HG03103 (cell line): ENCODE measurements at regions not wholly inside any gene's neighbourhood (a gene's known extent, or its start where the extent isn't known, plus 50 kb on each side); places are given as distances from the start of the nearest gene placed in this dataset.

Source experiments
- ATAC-seq: cut with Tn5 transposase; IDR thresholded peaks from one replicate; pipeline ENCODE4 v1.9.1; 2021; ENCODE audit warnings: low read depth; ENCODE audit not compliant: unreplicated experiment

DNA sequence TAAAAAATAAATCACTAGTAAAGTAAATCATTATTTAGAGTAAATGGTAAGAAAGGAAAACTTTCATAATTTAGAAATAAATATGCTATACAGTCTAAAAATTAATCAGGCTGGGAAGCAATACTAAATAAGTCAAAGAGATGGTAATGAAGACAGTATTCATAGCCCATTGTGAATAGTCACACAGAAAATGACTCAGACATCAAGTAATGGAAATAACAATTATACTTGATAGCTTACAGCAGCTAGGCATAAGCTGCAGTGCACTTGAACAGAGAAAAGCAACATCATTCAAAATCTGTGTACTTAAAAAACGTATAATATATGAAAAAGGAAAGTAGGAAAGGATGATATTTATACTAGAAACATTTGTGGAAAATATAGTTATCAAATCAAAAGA lies 642.5 kb upstream of the GNPDA2 start:
- ATAC-seq: no peak

DNA sequence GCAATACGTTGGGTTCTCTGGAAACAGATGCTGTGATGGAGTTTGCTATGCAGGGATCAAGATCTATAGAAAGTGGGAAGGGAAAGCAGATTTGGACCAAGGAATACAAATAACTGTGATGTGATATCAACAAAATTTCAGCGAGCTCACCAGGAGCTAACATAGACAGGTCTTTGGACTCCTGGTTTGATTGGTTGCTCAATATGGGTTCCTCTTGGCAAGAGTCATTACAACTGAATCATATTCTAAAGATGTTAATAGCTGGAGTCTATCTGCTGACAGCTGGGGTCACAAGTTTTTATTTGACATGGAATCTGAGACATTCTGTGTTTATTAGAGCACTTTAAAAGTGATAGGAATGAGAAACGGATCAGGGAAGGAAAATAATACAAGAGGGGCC lies 637.6 kb upstream of the GNPDA2 start:
- no peak for ATAC-seq

DNA sequence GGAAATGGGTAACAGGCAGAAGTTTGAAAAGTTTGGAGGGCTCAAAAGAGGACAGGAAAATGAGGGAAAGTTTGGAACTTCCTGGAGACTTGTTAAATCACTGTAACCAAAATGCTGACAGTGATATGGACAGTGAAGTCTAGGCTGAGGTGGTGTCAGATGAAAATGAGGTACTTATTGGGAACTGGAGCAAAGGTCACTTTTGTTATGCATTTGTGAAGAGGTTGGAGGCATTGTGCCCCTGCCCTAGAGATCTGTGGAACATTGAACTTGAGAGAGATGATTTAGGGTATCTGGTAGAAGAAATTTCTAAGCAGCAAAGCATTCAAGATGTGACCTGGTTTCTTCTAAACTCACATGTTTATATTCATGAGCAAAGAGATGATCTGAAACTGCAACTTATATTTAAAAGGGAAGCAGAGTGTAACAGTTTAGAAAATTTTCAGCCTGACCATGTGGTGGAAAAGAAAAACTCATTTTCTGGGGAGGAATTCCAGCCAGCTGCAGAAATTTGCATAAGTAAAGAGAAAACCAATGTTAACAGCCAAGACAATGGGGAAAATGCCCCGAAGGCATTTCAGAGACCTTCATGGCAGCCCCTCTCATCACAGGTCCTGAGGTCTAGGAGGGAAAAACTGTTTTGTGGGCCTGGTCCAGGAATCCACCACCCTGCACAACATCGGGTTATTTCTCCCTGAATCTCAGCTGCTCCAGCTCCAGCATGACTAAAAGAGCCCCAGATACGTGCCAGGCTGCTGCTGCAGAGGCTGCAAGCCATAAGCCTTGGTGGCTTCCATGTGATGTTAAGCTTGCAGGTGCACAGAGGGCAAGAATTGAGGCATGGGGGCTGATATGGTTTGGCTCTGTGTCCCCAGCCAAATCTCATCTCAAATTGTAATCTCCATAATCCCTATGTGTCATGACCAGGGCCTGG lies 632.5 kb upstream of the GNPDA2 start:
- ATAC-seq: no peak

DNA sequence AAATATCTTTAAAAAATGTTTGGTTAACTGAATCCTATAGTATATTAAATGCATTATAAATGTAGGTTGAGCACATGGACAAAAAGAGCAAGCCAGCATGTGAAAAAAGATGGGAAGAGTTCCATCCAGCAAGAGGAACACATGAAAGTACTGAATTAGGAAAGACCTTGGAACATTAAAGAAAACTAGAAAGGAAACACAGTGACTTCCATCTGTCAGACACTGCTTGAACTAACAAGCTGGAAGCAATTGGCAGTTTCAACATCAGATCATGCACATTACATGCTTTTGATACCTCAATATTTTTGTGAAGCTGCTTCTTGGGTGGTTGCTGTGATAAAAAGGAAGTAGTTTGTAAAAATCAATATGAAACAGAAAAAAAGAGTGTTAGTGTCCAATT lies 626.8 kb upstream of the GNPDA2 start:
- ATAC-seq: no peak

DNA sequence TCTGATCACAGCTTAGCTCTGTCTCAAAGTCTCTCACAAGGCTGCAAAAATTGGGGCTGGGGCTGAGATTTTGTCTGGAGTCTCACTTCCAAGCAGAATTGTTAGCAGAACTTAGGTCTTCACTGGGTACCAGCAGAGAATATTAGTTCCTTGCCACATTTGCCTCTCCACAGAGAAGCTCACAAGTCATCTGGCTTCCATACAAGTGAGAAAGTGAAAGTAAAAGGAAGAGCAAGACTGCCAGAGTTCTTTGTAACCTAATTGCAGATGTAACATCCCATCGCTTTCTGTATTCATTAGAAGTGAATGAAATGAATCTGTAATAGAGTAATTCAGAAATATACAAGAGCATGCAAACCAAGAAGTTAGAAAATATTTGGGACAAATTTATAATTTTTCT lies 624.1 kb upstream of the GNPDA2 start:
- ATAC-seq: no peak

DNA sequence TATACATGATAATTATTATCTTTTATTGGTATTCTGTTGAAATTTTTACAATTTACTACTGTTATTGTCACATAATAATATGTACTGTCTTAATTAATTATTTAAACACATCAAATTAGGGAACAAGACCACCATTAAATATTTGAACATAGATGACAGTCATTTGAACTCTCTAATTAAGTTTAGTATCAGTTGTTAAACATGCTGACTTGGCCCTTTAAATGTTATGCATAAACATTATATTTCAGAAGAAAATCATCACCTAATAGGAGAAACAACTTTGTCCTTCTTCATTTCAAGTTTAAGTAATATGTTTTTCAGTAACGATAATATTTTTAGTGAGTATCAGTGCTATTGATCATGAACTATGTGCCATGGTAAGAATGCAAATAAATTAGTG lies 623.5 kb upstream of the GNPDA2 start:
- no peak for ATAC-seq

DNA sequence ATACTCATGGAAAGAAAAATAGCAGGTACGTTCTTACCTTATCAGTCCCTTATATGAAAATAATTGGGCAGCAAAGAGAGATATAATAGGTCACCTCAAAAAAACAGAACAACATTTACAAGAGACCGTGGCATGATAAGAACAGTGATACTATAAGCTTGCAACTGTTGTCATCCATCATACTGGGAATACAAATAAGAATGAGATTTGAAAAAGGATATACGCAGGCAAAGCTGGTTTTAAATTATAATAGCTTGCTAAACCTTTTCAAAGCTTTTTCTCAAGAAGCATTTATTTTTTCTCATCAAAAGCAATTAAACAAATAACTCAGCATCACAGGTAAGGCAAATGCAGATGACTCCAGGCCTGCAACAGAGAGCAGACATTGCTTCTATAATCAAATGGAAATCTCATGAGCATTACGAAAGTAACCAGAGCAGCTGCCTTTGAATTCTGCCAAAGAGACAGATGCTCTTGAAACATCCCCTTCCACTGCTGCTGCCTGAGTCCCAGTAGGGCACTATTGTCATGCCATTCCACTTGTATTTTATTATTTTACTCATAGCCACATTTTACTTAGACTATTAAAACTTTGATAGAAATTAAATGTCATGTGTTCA lies 620.6 kb upstream of the GNPDA2 start:
- no peak for ATAC-seq

DNA sequence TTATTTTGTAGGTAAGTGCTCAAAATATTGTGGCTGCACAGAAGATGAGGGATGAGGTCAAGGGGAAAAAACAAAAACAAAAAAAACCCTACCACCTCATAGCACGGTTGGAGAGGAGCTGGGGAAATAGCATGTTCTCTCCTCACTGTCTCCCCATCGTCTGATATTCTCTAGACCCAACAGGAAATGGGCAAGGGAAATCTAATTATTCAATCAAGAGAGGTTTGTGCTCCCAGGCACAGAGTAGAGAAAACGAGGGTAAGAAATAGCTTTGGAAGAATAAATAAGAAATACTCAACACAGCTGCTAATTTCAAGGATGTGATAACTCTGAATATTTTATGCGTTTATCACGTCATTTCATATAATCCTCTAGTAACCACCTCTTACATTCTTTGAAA lies 619.2 kb upstream of the GNPDA2 start:
- ATAC-seq: no peak

DNA sequence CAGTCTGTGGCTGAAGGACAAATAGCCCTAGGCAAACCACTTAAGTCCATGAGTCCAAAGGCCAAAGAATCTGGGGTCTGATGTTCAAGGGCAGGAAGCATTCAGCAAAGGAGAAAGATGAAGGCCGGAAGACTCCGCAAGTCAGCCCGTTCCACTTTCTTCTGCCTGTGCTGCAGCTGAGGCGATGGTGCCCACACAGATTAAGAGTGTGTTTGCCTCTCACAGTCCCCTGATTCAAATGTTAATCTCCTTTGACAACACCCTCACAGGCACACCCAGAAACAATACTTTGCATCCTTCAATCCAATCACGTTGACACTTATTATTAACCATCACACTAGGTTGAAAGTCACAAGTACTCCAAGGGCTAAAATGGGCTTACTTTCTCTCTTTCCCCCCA lies 605.4 kb upstream of the GNPDA2 start:
- no peak for ATAC-seq

DNA sequence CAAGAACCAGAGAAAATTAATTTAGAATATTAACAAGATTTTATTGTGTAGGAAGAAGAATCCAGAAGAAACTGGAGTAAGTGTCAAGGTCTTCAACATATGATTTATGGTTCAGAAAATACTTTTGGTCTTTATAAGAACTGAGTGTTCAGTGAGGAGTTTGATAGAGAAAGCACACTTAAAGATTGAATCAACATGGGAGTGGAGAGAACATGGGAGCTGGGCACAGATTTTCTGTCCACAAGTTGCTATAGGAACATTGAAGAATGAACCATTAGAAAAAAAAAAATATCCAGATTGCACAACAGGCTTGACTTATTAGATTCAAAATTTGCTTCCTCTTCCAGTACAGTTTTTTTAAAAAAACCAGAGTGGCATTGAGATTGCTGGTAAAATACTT lies 601.2 kb upstream of the GNPDA2 start:
- ATAC-seq: no peak

DNA sequence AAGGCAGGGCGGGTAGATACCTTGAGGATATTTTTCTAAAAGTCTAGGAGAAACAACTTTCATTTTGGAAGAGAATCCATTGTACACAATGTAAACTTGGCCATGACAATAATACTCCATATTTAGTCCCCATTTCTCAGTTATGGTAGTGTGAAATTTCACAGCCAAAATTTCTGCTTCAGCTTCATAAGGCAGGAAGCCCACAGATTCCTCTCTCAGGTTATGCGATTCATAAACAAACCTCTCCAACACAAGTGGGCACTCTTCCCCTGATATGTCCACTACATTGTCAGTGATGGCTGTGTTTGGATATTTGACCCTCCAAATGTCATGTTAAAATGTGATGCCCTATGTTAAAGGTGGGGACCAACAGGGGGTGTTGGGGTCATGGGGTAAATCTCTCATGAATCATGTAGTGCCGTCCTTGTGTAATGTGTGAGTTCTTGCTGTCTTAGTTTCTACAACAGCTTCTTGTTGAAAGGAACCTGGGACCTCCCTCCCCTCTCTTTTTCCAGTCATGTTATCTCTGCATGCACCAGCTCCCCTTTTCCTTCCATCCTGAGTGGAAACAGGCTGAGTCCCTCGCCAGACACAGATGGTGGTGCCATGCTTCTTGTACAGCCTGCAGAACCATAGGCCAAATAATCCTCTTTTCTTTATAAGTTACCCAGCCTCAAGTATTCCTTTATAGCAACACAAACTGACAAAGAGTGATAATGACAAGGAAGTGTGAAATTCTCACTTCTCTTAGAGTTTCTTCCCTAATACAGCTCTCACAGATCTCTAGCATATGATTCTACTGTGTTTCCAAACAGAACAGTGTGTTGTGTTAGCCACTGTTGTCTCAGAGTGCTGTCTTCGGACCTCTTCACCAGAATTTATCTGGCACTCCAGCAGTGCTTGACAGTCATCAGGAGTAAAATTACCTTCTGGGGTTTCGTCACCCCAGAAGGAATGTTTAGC lies 598.4 kb upstream of the GNPDA2 start:
- ATAC-seq: no peak

DNA sequence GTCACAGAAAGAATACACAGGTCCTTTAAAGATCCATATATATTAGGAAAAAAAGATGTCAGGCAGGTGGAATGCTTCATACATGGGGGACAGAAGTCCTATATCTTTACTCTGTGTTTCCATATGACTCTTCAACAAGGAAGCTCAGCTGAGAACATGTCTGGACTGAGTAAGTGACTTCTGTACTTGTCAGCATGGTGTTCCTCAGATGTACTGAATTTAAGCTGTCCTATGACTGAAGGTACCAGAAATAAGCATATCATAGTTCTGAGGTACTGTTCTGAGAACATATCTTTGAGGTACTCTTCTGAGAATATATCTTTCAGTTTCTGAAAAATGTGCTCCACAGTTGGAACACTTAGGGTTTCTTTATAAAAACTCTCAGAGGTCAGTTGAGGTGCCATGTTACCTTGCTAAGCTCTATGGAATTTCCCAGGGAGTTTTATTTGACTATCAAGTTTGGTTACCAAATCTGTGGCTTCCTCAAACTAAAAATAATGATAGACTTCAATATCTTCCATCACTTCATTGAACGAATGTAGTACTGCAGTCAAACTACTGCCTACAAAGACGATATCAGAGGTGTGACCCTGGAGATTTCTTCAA lies 597.2 kb upstream of the GNPDA2 start:
- no peak for ATAC-seq

DNA sequence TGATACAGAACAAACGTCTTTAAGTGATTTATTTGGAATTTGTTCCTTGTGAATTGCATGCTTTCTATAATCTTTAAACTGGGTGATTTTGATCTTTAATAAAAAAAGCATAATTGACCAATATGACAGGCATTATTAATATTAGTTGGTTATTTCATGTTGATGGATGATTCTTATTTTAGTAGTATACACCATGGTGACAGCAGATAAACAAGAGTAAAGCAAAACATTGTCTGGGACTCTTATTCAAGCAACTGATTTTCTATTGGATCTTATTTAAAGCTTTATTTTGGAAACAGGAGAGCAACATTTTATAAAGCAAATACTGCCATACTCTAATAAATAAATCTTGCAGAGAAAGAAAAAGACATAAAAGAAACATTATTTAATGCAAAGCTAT lies 591.4 kb upstream of the GNPDA2 start:
- ATAC-seq: no peak

DNA sequence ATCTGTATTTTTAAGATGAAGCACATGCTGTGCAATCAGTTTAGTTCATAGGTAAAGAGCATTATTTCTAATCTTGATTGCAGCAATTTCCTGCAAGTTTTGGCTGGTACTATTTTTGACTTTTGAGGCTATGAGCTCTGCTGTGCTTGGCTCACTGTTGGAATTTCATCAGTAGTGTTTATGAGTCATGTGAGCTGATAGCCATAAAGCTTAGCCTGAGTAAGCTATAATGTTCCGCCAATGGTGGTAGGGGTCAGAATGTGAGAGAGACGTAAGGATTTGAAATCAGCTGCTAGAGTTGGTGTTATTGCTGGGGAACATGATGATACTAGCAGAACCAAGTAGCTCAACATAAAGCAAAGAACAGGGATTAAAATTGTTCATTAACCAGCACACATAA lies 590.9 kb upstream of the GNPDA2 start:
- ATAC-seq: no peak

DNA sequence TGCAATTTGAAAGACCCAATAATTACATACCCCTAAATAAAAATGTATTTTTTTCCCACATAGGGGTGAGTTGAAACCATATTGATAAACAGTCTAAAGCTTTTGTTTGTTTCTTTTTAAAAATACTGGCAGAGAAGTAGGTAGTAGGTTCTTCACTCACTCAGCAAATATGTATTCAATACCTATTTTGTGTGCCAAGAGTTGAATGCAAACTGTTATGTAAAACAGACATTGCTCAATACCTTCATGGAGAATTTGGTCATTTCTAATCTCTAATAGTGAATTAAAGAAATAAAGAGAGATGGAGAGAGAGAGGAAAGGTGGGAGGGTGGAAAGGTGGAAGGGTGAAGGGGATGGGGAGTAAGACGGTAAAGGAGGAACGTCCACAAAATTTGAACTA lies 589.9 kb upstream of the GNPDA2 start:
- no peak for ATAC-seq

DNA sequence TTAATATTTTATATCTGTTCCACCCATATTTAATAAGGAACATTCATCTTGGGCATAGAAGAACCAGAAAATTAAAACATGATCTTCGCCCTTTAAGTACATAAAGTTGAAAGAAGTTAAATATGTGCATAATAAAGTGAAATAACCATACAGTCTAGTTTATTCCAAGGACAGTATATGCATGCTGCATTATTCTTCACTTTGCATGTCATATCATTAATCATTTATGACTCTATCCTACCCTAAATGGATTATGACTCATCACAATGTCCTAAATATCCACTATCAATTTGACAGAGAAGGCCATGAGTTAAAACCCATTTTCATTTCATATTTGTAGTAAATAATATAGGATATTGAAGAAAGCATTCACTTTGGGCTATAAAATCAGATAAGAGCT lies 576.5 kb upstream of the GNPDA2 start:
- ATAC-seq: no peak

DNA sequence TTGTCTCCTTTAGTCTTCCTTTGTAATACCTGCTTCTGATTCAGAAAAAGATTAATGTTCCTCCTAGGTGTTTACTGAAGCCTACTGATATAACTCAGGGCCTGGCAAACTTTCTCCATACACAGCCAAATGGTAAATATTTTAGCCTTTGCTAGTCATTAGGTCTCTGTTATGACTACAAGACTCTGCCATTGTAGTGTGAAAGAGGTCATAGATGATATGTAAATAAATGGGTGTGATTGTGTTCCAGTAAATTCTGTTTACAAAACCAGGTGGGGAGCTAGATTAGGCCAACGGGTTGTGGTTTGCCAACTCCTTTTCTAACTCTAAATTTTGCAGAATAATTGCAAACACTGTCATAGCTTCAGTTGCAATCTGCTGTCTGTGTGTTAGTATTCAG lies 568.1 kb upstream of the GNPDA2 start:
- ATAC-seq: no peak

DNA sequence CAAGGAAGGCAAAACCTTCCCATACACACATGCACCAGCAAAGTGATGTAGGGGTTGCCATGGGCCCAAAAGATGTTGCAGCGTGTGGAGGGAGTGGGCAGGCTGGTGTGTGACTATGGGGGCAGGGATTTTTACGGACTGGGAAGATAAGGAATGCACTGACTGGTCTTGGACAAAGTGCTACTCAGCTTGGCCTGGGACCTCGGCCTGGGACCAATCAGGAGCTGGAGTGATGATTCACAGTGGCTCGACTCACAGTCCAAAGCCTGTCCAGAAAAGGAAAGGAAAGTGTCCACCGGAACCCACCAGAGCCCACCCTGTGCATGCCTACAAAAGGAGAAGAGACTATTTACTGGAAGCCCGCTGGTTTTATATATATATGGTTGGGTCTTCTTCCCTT lies 567.0 kb upstream of the GNPDA2 start:
- no peak for ATAC-seq

DNA sequence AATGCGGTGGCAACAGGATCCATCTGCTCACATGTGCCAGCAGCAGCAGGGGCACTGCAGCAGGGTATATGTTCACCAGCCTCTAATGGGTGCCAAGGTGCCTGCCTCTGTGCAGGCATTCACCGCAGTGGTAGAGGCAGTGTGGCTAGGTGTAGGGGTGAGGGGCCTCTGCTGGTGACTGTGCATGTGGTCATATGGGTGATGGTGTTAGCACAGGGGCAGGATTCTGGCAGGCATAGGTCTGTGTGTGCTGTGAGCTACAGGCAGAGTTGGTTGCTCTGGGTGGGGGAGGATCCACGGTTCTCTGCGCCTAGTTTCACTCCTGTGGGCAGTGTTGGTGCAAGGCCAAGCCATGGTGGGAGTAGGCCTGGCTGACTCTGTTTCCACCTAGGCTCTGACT lies 566.5 kb upstream of the GNPDA2 start:
- no peak for ATAC-seq

DNA sequence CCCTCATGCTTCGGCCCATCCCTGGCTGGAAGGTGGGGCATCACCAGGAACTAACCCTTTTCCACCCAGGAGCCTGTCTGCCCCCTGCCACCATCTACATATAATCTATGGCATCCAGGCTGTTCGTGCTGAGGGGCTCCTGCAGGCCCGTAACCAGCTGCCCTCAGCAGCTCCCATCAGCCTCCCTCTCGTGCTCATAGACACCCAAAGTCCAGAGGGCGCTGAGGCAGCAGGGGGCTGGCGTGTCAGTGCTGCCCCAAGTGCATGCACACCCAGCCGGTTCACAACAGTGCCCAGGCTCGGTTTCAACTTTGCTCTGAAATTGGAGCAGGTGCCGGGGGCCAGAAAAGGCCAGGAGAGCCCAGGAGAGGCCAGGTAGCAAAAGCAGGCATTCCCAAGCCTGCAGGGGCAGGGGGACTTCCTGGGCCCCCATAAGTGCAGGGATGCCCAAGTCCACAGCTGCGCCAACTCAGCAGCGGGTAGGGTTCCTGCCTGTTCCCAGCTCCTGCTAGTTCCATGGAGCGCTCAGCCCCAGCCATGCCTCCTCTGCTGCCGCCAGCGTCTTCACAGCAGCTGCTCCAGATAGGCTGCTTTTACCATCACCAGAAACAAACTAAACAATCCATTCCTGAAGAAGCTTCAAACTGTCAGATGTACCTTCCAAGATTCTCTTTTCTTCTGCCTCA lies 558.2 kb upstream of the GNPDA2 start:
- no peak for ATAC-seq
